ENCODE measurements at regions not wholly inside any gene's neighbourhood (a gene's known extent, or its start where the extent isn't known, plus 50 kb on each side); places are given as distances from the start of the nearest gene placed in this dataset.
A peak's percentile ranks its signal among the peaks of the same experiment; 100 is the strongest.

- TF ChIP-seq EZH2 (IDR thresholded peaks at IDR 0.05; ENCODE audit: low read length) (no peak), CTCF (optimal IDR thresholded peaks at IDR 0.05 in 1 of 3, IDR thresholded peaks at IDR 0.05 in 1 of 3, conservative IDR thresholded peaks at IDR 0.05 in 1 of 3; ENCODE audit: extremely low read depth in 1 of 3, insufficient read depth in 2 of 3, low read length in 3 of 3) (no peak)
- no peak for FAIRE-seq
- no peak overlapping the region for H3K4me2 ChIP-seq (ENCODE audit: control insufficient read depth, extremely low read depth, insufficient read depth, low read depth, low read length)
These were observed 707.1 kb upstream of the USP15 start for GRCh38 chr12:61553091-61553490.

GRCh38 chr12:61554268-61555008 lies 705.8 kb upstream of the USP15 start:
- Histone ChIP-seq H3K4me2 (ENCODE audit: control insufficient read depth, extremely low read depth, insufficient read depth, low read depth, low read length) (peak overlapping the region; percentile 36), H3K4me3 (ENCODE audit: control insufficient read depth in 2 of 3, extremely low read depth in 1 of 3, insufficient read depth in 2 of 3, low read depth in 1 of 3, low read length in 3 of 3) (no peak overlapping the region), H3K79me2 (ENCODE audit: control insufficient read depth, insufficient read depth, low read length) (no peaks in the 10 kb centered on the region), H2AFZ (ENCODE audit: control insufficient read depth, low read length) (no peak overlapping the region), H3K36me3 (ENCODE audit: control insufficient read depth in 2 of 2, extremely low read depth in 1 of 2, insufficient read depth in 2 of 2, low read length in 2 of 2) (no peaks in the 10 kb centered on the region), H3K9ac (ENCODE audit: control insufficient read depth, extremely low read depth, insufficient read depth, low read length) (no peak overlapping the region), H3K27me3 (ENCODE audit: control insufficient read depth, extremely low read depth, insufficient read depth, low read length) (no peaks in the 10 kb centered on the region), H3K27ac (ENCODE audit: control insufficient read depth, insufficient read depth, low read length) (peak overlapping the region; percentile 35), H4K20me1 (ENCODE audit: control insufficient read depth, extremely low read depth, insufficient read depth, low read length) (no peaks in the 10 kb centered on the region), H3K4me1 (ENCODE audit: control insufficient read depth, extremely low read depth, insufficient read depth, low read length) (no peaks in the 10 kb centered on the region), H3K9me3 (ENCODE audit: control insufficient read depth, low read depth, low read length) (no peaks in the 10 kb centered on the region), H3K9me1 (ENCODE audit: control insufficient read depth, extremely low read depth, insufficient read depth, low read length) (no peaks in the 10 kb centered on the region)
- DNase-seq (ENCODE audit: low read depth, low spot score) (peak; percentile 11), FAIRE-seq (no peak)
- TF ChIP-seq CTCF (optimal IDR thresholded peaks at IDR 0.05 in 1 of 3, IDR thresholded peaks at IDR 0.05 in 1 of 3, conservative IDR thresholded peaks at IDR 0.05 in 1 of 3; ENCODE audit: extremely low read depth in 1 of 3, insufficient read depth in 2 of 3, low read length in 3 of 3) (no peak), EZH2 (IDR thresholded peaks at IDR 0.05; ENCODE audit: low read length) (no peak)
- dilution Hi-C loops (cut with MboI; ENCODE audit: extremely low pct_ligation_motif_present, low sequenced_read_pairs) = no loop called here

More at GRCh38 chr12:61553091-61553490, 707.1 kb upstream of the USP15 start:
- H3K9ac ChIP-seq (ENCODE audit: control insufficient read depth, extremely low read depth, insufficient read depth, low read length) = no peak overlapping the region
- H3K9me3 ChIP-seq (ENCODE audit: control insufficient read depth, low read depth, low read length) = no peaks in the 10 kb centered on the region
- no peaks in the 10 kb centered on the region for H3K4me1 ChIP-seq (ENCODE audit: control insufficient read depth, extremely low read depth, insufficient read depth, low read length)
- no peaks in the 10 kb centered on the region for H3K36me3 ChIP-seq (ENCODE audit: control insufficient read depth in 2 of 2, extremely low read depth in 1 of 2, insufficient read depth in 2 of 2, low read length in 2 of 2)
- H4K20me1 ChIP-seq (ENCODE audit: control insufficient read depth, extremely low read depth, insufficient read depth, low read length) = no peaks in the 10 kb centered on the region
- dilution Hi-C loops (cut with MboI; ENCODE audit: extremely low pct_ligation_motif_present, low sequenced_read_pairs) = no loop called here
- no peaks in the 10 kb centered on the region for H3K79me2 ChIP-seq (ENCODE audit: control insufficient read depth, insufficient read depth, low read length)
- no peaks in the 10 kb centered on the region for H3K27me3 ChIP-seq (ENCODE audit: control insufficient read depth, extremely low read depth, insufficient read depth, low read length)
- no peak overlapping the region for H3K4me3 ChIP-seq (ENCODE audit: control insufficient read depth in 2 of 3, extremely low read depth in 1 of 3, insufficient read depth in 2 of 3, low read depth in 1 of 3, low read length in 3 of 3)
- H3K9me1 ChIP-seq (ENCODE audit: control insufficient read depth, extremely low read depth, insufficient read depth, low read length) = no peaks in the 10 kb centered on the region
- DNase-seq (ENCODE audit: low read depth, low spot score) = no peak
- H3K27ac ChIP-seq (ENCODE audit: control insufficient read depth, insufficient read depth, low read length) = no peak overlapping the region
- H2AFZ ChIP-seq (ENCODE audit: control insufficient read depth, low read length) = no peak overlapping the region
